Glutamatergic neuron (in vitro differentiated cells): ENCODE measurements at regions not wholly inside any gene's neighbourhood (a gene's known extent, or its start where the extent isn't known, plus 50 kb on each side); places are given as distances from the start of the nearest gene placed in this dataset.

ENCODE experiments used
- DNase-seq: peaks from one replicate; pipeline ENCODE4 v3.0.0; 2022
- H3K27ac Mint-ChIP-seq: one replicate; pipeline ENCODE4 v1.8.0; 2020; ENCODE audit warnings: mild to moderate bottlenecking, mixed read lengths, inconsistent platforms; ENCODE audit not compliant: unreplicated experiment
- H3K27me3 Mint-ChIP-seq: one replicate; pipeline ENCODE4 v1.8.0; 2020; ENCODE audit warnings: mild to moderate bottlenecking, moderate library complexity, mixed read lengths, inconsistent platforms; ENCODE audit not compliant: unreplicated experiment
- H3K36me3 Mint-ChIP-seq: one replicate; pipeline ENCODE4 v1.8.0; 2020; ENCODE audit warnings: mild to moderate bottlenecking, mixed read lengths, inconsistent platforms; ENCODE audit not compliant: unreplicated experiment
- H3K4me1 Mint-ChIP-seq: one replicate; pipeline ENCODE4 v1.8.0; 2020; ENCODE audit warnings: mild to moderate bottlenecking, low read depth, mixed read lengths, inconsistent platforms; ENCODE audit not compliant: unreplicated experiment
- H3K4me3 Mint-ChIP-seq: one replicate; pipeline ENCODE4 v1.8.0; 2020; ENCODE audit warnings: mild to moderate bottlenecking, mixed read lengths, inconsistent platforms; ENCODE audit not compliant: unreplicated experiment
- H3K9me3 Mint-ChIP-seq: one replicate; pipeline ENCODE4 v1.8.0; 2020; ENCODE audit warnings: mild to moderate bottlenecking, moderate library complexity, mixed read lengths, inconsistent platforms; ENCODE audit not compliant: unreplicated experiment
- CTCF ChIP-seq: fragments of 200-600 bp; sonication (generic); IDR thresholded peaks from one replicate; pipeline ENCODE4 v1.5.0; 2021; ENCODE audit not compliant: partially characterized antibody, unreplicated experiment

GRCh38 chr3:182041668-182042291 lies 330.1 kb downstream of the SOX2 start:
- no peaks in the 10 kb centered on the region for H3K27me3 Mint-ChIP-seq
- no peaks in the 10 kb centered on the region for H3K9me3 Mint-ChIP-seq
- no peak for TF ChIP-seq CTCF
- H3K27ac Mint-ChIP-seq = no peak overlapping the region
- no peak overlapping the region for H3K4me3 Mint-ChIP-seq
- no peaks in the 10 kb centered on the region for H3K4me1 Mint-ChIP-seq
- H3K36me3 Mint-ChIP-seq = no peaks in the 10 kb centered on the region
- DNase-seq = no peak

GRCh38 chr3:182045736-182046135 lies 334.0 kb downstream of the SOX2 start:
- Mint-ChIP-seq H3K27ac (no peak overlapping the region), H3K9me3 (no peaks in the 10 kb centered on the region), H3K4me3 (no peak overlapping the region), H3K4me1 (no peaks in the 10 kb centered on the region), H3K27me3 (no peaks in the 10 kb centered on the region), H3K36me3 (no peaks in the 10 kb centered on the region)
- DNase-seq = no peak
- TF ChIP-seq CTCF = no peak

- H3K27me3 Mint-ChIP-seq = no peaks in the 10 kb centered on the region
- no peaks in the 10 kb centered on the region for H3K36me3 Mint-ChIP-seq
- no peaks in the 10 kb centered on the region for H3K4me1 Mint-ChIP-seq
- H3K27ac Mint-ChIP-seq = no peak overlapping the region
- no peak for TF ChIP-seq CTCF
- H3K4me3 Mint-ChIP-seq = no peak overlapping the region
- no peak for DNase-seq
- no peaks in the 10 kb centered on the region for H3K9me3 Mint-ChIP-seq
Measured at GRCh38 chr3:182046166-182046764, 334.5 kb downstream of the SOX2 start.

- Mint-ChIP-seq H3K4me3 (no peak overlapping the region), H3K36me3 (no peaks in the 10 kb centered on the region), H3K9me3 (no peaks in the 10 kb centered on the region), H3K27me3 (no peaks in the 10 kb centered on the region), H3K4me1 (no peaks in the 10 kb centered on the region), H3K27ac (no peak overlapping the region)
- no peak for DNase-seq
- no peak for TF ChIP-seq CTCF
Measured at GRCh38 chr3:182050932-182051331, 339.2 kb downstream of the SOX2 start.

- H3K4me3 Mint-ChIP-seq = no peak overlapping the region
- DNase-seq = no peak
Measured at GRCh38 chr3:182052332-182052731, 340.6 kb downstream of the SOX2 start.

More at GRCh38 chr3:182052332-182052731, 340.6 kb downstream of the SOX2 start:
- H3K27me3 Mint-ChIP-seq = no peaks in the 10 kb centered on the region
- H3K9me3 Mint-ChIP-seq = no peaks in the 10 kb centered on the region
- no peak for TF ChIP-seq CTCF
- no peaks in the 10 kb centered on the region for H3K4me1 Mint-ChIP-seq
- no peaks in the 10 kb centered on the region for H3K36me3 Mint-ChIP-seq
- H3K27ac Mint-ChIP-seq = no peak overlapping the region
